ENCODE measurements at regions not wholly inside any gene's neighbourhood (a gene's known extent, or its start where the extent isn't known, plus 50 kb on each side); places are given as distances from the start of the nearest gene placed in this dataset.

DNA sequence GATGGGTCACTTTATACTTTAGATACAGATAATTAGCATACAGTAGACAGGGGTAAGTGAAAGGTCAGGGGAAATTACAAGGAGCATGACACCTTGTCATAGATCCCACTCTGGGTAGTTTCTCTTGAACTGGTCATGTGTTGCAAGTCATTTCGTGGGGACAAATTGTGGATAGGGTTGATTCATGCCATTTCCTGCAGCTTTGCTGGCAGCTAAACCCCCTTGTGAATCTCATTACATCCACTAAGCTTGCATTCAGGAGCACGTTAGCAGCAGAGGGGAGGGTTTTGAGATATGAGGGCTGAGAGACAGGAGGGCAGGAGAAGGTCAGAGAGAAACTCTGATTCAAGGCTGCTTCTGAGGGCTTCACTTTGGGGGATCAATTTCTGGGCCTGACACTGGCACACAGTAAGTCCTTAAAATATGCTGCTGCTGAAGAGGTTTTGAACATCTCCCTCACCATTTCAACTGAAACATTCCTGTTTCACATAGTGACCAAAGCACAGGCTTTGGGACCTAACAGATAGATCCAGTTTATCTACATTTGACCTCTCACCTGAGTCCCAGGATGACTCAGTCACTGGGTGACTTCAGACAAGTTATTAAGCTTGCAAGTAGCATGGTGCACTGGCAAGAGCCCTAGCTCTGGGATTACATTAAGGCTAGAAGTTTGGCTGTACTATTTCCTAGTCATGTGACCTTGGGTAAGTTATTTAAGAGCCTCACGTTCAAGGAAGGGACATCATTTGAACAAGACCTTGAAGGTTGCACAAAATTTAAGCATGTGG, 206.0 kb upstream of the USP24 start:
- TF ChIP-seq, protein P1, sequence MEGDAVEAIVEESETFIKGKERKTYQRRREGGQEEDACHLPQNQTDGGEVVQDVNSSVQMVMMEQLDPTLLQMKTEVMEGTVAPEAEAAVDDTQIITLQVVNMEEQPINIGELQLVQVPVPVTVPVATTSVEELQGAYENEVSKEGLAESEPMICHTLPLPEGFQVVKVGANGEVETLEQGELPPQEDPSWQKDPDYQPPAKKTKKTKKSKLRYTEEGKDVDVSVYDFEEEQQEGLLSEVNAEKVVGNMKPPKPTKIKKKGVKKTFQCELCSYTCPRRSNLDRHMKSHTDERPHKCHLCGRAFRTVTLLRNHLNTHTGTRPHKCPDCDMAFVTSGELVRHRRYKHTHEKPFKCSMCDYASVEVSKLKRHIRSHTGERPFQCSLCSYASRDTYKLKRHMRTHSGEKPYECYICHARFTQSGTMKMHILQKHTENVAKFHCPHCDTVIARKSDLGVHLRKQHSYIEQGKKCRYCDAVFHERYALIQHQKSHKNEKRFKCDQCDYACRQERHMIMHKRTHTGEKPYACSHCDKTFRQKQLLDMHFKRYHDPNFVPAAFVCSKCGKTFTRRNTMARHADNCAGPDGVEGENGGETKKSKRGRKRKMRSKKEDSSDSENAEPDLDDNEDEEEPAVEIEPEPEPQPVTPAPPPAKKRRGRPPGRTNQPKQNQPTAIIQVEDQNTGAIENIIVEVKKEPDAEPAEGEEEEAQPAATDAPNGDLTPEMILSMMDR (conservative IDR thresholded peaks at IDR 0.05 in 1 of 2, IDR thresholded peaks at IDR 0.05 in 1 of 2; ENCODE audit: extremely low read depth in 1 of 2, insufficient read depth in 1 of 2, low read depth in 1 of 2, low read length in 2 of 2) = no peak
- no peak for TF ChIP-seq EZH2 (IDR thresholded peaks at IDR 0.05; ENCODE audit: borderline replicate concordance, low read length)

All from mammary epithelial cell (primary cell).